ENCODE measurements at regions not wholly inside any gene's neighbourhood (a gene's known extent, or its start where the extent isn't known, plus 50 kb on each side); places are given as distances from the start of the nearest gene placed in this dataset.

DNA sequence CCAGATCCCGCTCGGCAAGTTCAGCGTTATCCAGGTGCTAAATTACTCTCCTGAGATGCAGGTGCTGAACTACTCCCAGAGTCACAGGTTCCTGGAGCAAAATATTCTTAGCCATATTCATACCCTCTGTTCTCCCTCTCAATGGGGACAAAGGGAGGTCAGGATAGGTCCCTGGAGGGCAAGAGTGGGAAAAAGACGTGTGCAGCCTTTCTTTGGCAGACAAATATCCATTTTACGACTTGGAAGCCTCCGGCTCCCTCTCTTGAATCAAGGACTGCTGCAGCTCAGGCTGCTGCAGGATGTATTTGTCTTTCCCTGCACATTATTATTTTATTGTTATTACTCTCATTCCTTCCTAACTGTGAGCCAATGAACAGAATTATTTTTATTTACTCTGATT, 590.2 kb downstream of the NR2F1-AS1 start:
- H3K9me3 ChIP-seq (ENCODE audit: control extremely low read depth in 1 of 3, control insufficient read depth in 2 of 3, insufficient read depth in 1 of 3, low read length in 2 of 3) = peaks cover 0 to 4% (median 3%) of the 10 kb centered on the region in 3 donors
- POLR2A ChIA-PET = no interaction called here
- no peak overlapping the region for H3K9ac ChIP-seq (ENCODE audit: low read length)
- no peaks in the 10 kb centered on the region for H3K36me3 ChIP-seq (replicated peaks in 1 of 2; ENCODE audit: control extremely low read depth in 1 of 2, control insufficient read depth in 1 of 2, extremely low read depth in 1 of 2, insufficient read depth in 2 of 2, low read length in 1 of 2)
- no peak for DNase-seq
- 93% methylated on average over 3 of the region's 6 CpGs for WGBS (ENCODE audit: insufficient coverage)
- H3K79me2 ChIP-seq (ENCODE audit: control insufficient read depth, insufficient read depth, low read length) = no peaks in the 10 kb centered on the region
- H3K9me3 Mint-ChIP-seq (ENCODE audit: insufficient read depth) = peaks cover 4% of the 10 kb centered on the region
- CTCF ChIA-PET = no interaction called here
- no peaks in the 10 kb centered on the region for H4K20me1 ChIP-seq (ENCODE audit: control insufficient read depth, insufficient read depth, low read length, poor library complexity, severe bottlenecking)
- no peaks in the 10 kb centered on the region for H3K4me1 ChIP-seq (ENCODE audit: control insufficient read depth in 2 of 2, insufficient read depth in 2 of 2, low read length in 2 of 2)
- no peak overlapping the region for H3K27ac Mint-ChIP-seq
- no peak overlapping the region for H2AFZ ChIP-seq (ENCODE audit: insufficient read depth, low read depth, low read length, poor library complexity, severe bottlenecking)
- no peaks in the 10 kb centered on the region for H3K27me3 ChIP-seq (replicated peaks in 1 of 4; ENCODE audit: control extremely low read depth in 1 of 4, control insufficient read depth in 3 of 4, insufficient read depth in 4 of 4, low read length in 3 of 4)
- no peak overlapping the region for H3K4me3 Mint-ChIP-seq
- no peaks in the 10 kb centered on the region for H3K4me1 Mint-ChIP-seq
- ATAC-seq (ENCODE audit: low read depth) = no peak
- no peak overlapping the region for H3K27ac ChIP-seq (ENCODE audit: low read length in 2 of 2)
- TF ChIP-seq, protein P1, sequence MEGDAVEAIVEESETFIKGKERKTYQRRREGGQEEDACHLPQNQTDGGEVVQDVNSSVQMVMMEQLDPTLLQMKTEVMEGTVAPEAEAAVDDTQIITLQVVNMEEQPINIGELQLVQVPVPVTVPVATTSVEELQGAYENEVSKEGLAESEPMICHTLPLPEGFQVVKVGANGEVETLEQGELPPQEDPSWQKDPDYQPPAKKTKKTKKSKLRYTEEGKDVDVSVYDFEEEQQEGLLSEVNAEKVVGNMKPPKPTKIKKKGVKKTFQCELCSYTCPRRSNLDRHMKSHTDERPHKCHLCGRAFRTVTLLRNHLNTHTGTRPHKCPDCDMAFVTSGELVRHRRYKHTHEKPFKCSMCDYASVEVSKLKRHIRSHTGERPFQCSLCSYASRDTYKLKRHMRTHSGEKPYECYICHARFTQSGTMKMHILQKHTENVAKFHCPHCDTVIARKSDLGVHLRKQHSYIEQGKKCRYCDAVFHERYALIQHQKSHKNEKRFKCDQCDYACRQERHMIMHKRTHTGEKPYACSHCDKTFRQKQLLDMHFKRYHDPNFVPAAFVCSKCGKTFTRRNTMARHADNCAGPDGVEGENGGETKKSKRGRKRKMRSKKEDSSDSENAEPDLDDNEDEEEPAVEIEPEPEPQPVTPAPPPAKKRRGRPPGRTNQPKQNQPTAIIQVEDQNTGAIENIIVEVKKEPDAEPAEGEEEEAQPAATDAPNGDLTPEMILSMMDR (IDR thresholded peaks at IDR 0.05) = no peak
- no peak for TF ChIP-seq EZH2 (IDR thresholded peaks at IDR 0.05; ENCODE audit: borderline replicate concordance, insufficient read depth, low read depth, low read length, poor library complexity, severe bottlenecking)
- H3K4me3 ChIP-seq (ENCODE audit: control extremely low read depth in 1 of 5, extremely low read depth in 1 of 5, insufficient read depth in 1 of 5, low read depth in 2 of 5, low read length in 4 of 5) = no peak overlapping the region
- intact Hi-C loops (cut with micrococcal nuclease) = no loop called here
- H3K27me3 Mint-ChIP-seq = no peaks in the 10 kb centered on the region
- H3K4me2 ChIP-seq (replicated peaks; ENCODE audit: low read depth, low read length, poor library complexity, severe bottlenecking) = no peak overlapping the region

DNA sequence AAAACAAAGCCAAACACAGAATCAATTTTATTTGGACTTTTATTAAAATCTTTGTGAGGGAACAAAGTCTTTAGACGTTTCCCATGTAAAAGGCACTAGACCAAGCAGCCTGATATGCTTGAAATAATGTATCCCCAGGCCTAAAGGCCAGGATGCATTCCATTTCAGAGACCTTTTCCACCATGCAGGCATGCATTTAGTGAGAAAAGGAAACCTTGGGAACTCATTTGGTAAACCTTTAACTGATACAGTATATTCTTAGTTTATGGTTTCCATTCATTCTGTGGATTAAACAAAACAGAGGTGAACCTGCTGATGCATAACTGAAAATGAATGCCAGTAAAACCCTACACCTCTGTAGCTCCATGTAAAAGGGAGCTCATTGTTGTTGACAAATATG, 600.0 kb downstream of the NR2F1-AS1 start:
- Histone ChIP-seq H3K27ac (ENCODE audit: low read length in 2 of 2) (no peak overlapping the region), H3K9ac (ENCODE audit: low read length) (no peak overlapping the region), H3K36me3 (replicated peaks in 1 of 2; ENCODE audit: control extremely low read depth in 1 of 2, control insufficient read depth in 1 of 2, extremely low read depth in 1 of 2, insufficient read depth in 2 of 2, low read length in 1 of 2) (no peaks in the 10 kb centered on the region), H2AFZ (ENCODE audit: insufficient read depth, low read depth, low read length, poor library complexity, severe bottlenecking) (no peak overlapping the region), H3K9me3 (ENCODE audit: control extremely low read depth in 1 of 3, control insufficient read depth in 2 of 3, insufficient read depth in 1 of 3, low read length in 2 of 3) (peaks cover 0 to 3% (median 0%) of the 10 kb centered on the region in 3 donors), H3K79me2 (ENCODE audit: control insufficient read depth, insufficient read depth, low read length) (no peaks in the 10 kb centered on the region), H3K4me3 (ENCODE audit: control extremely low read depth in 1 of 5, extremely low read depth in 1 of 5, insufficient read depth in 1 of 5, low read depth in 2 of 5, low read length in 4 of 5) (no peak overlapping the region), H3K4me1 (ENCODE audit: control insufficient read depth in 2 of 2, insufficient read depth in 2 of 2, low read length in 2 of 2) (no peaks in the 10 kb centered on the region), H3K4me2 (replicated peaks; ENCODE audit: low read depth, low read length, poor library complexity, severe bottlenecking) (no peak overlapping the region), H3K27me3 (replicated peaks in 1 of 4; ENCODE audit: control extremely low read depth in 1 of 4, control insufficient read depth in 3 of 4, insufficient read depth in 4 of 4, low read length in 3 of 4) (no peaks in the 10 kb centered on the region), H4K20me1 (ENCODE audit: control insufficient read depth, insufficient read depth, low read length, poor library complexity, severe bottlenecking) (no peaks in the 10 kb centered on the region)
- ChIA-PET CTCF (no interaction called here), POLR2A (no interaction called here)
- intact Hi-C loops (cut with micrococcal nuclease) = no loop called here
- TF ChIP-seq EZH2 (IDR thresholded peaks at IDR 0.05; ENCODE audit: borderline replicate concordance, insufficient read depth, low read depth, low read length, poor library complexity, severe bottlenecking) = no peak
- TF ChIP-seq, protein P1 (IDR thresholded peaks at IDR 0.05) = no peak
- ATAC-seq (ENCODE audit: low read depth) (no peak), DNase-seq (no peak)
- Mint-ChIP-seq H3K27ac (no peak overlapping the region), H3K4me3 (no peak overlapping the region), H3K4me1 (no peaks in the 10 kb centered on the region), H3K27me3 (no peaks in the 10 kb centered on the region), H3K9me3 (ENCODE audit: insufficient read depth) (peaks cover 2% of the 10 kb centered on the region)
- WGBS (ENCODE audit: insufficient coverage) = no CpG with 5 or more reads among the region's 1 CpG

Data from B cell (primary cell).